ENCODE measurements at regions not wholly inside any gene's neighbourhood (a gene's known extent, or its start where the extent isn't known, plus 50 kb on each side); places are given as distances from the start of the nearest gene placed in this dataset.

GRCh38 chr6:2363211-2363610 lies 117.8 kb upstream of the GMDS start:
- TF ChIP-seq CTCF (IDR thresholded peaks at IDR 0.05; ENCODE audit: poor library complexity, severe bottlenecking): no peak
- Histone ChIP-seq H3K4me3 (ENCODE audit: severe bottlenecking) (no peak overlapping the region), H3K4me1 (ENCODE audit: insufficient read depth, poor library complexity, severe bottlenecking) (no peaks in the 10 kb centered on the region), H3K27ac (ENCODE audit: poor library complexity, severe bottlenecking) (no peak overlapping the region), H3K36me3 (ENCODE audit: low read depth) (no peaks in the 10 kb centered on the region), H3K9me3 (ENCODE audit: severe bottlenecking) (no peaks in the 10 kb centered on the region), H3K27me3 (ENCODE audit: insufficient read depth, poor library complexity, severe bottlenecking) (no peaks in the 10 kb centered on the region)
- ATAC-seq (ENCODE audit: low read depth) (no peak), DNase-seq (ENCODE audit: low spot score) (no peak)

GRCh38 chr6:2361195-2361594 lies 115.8 kb upstream of the GMDS start:
- no peaks in the 10 kb centered on the region for H3K4me1 ChIP-seq (ENCODE audit: insufficient read depth, poor library complexity, severe bottlenecking)
- H3K4me3 ChIP-seq (ENCODE audit: severe bottlenecking): no peak overlapping the region
- H3K9me3 ChIP-seq (ENCODE audit: severe bottlenecking): no peaks in the 10 kb centered on the region
- no peak overlapping the region for H3K27ac ChIP-seq (ENCODE audit: poor library complexity, severe bottlenecking)
- TF ChIP-seq CTCF (IDR thresholded peaks at IDR 0.05; ENCODE audit: poor library complexity, severe bottlenecking): no peak
- no peaks in the 10 kb centered on the region for H3K27me3 ChIP-seq (ENCODE audit: insufficient read depth, poor library complexity, severe bottlenecking)
- H3K36me3 ChIP-seq (ENCODE audit: low read depth): no peaks in the 10 kb centered on the region
- ATAC-seq (ENCODE audit: low read depth): no peak
- no peak for DNase-seq (ENCODE audit: low spot score)

GRCh38 chr6:2360716-2361115 lies 115.3 kb upstream of the GMDS start:
- ATAC-seq (ENCODE audit: low read depth): no peak
- no peak overlapping the region for H3K4me3 ChIP-seq (ENCODE audit: severe bottlenecking)

GRCh38 chr6:2360126-2360525 lies 114.7 kb upstream of the GMDS start:
- Histone ChIP-seq H3K36me3 (ENCODE audit: low read depth) (no peaks in the 10 kb centered on the region), H3K4me3 (ENCODE audit: severe bottlenecking) (no peak overlapping the region), H3K27ac (ENCODE audit: poor library complexity, severe bottlenecking) (no peak overlapping the region), H3K4me1 (ENCODE audit: insufficient read depth, poor library complexity, severe bottlenecking) (no peaks in the 10 kb centered on the region), H3K27me3 (ENCODE audit: insufficient read depth, poor library complexity, severe bottlenecking) (no peaks in the 10 kb centered on the region), H3K9me3 (ENCODE audit: severe bottlenecking) (no peaks in the 10 kb centered on the region)
- DNase-seq (ENCODE audit: low spot score) (no peak), ATAC-seq (ENCODE audit: low read depth) (no peak)
- TF ChIP-seq CTCF (IDR thresholded peaks at IDR 0.05; ENCODE audit: poor library complexity, severe bottlenecking): no peak

More at GRCh38 chr6:2360716-2361115, 115.3 kb upstream of the GMDS start:
- H3K27me3 ChIP-seq (ENCODE audit: insufficient read depth, poor library complexity, severe bottlenecking): no peaks in the 10 kb centered on the region
- no peaks in the 10 kb centered on the region for H3K36me3 ChIP-seq (ENCODE audit: low read depth)
- no peaks in the 10 kb centered on the region for H3K4me1 ChIP-seq (ENCODE audit: insufficient read depth, poor library complexity, severe bottlenecking)
- no peak for DNase-seq (ENCODE audit: low spot score)
- TF ChIP-seq CTCF (IDR thresholded peaks at IDR 0.05; ENCODE audit: poor library complexity, severe bottlenecking): no peak
- H3K9me3 ChIP-seq (ENCODE audit: severe bottlenecking): no peaks in the 10 kb centered on the region
- no peak overlapping the region for H3K27ac ChIP-seq (ENCODE audit: poor library complexity, severe bottlenecking)

- Histone ChIP-seq H3K27me3 (ENCODE audit: insufficient read depth, poor library complexity, severe bottlenecking) (no peaks in the 10 kb centered on the region), H3K4me3 (ENCODE audit: severe bottlenecking) (no peak overlapping the region), H3K36me3 (ENCODE audit: low read depth) (no peaks in the 10 kb centered on the region), H3K9me3 (ENCODE audit: severe bottlenecking) (no peaks in the 10 kb centered on the region), H3K4me1 (ENCODE audit: insufficient read depth, poor library complexity, severe bottlenecking) (no peaks in the 10 kb centered on the region), H3K27ac (ENCODE audit: poor library complexity, severe bottlenecking) (no peak overlapping the region)
- no peak for DNase-seq (ENCODE audit: low spot score)
- no peak for ATAC-seq (ENCODE audit: low read depth)
- TF ChIP-seq CTCF (IDR thresholded peaks at IDR 0.05; ENCODE audit: poor library complexity, severe bottlenecking): no peak
Measured at GRCh38 chr6:2355150-2355549, 109.7 kb upstream of the GMDS start.

Measured in RWPE2 (cell line).